Urothelium cell line (cell line): ENCODE measurements at regions not wholly inside any gene's neighbourhood (a gene's known extent, or its start where the extent isn't known, plus 50 kb on each side); places are given as distances from the start of the nearest gene placed in this dataset.
"Not testable (repeated sequence)": the region's sequence is repeated elsewhere in the genome, so short reads cannot be mapped to it uniquely, and the experiment has no call there.

Experiments
- DNase-seq: peaks from one replicate; pipeline ENCODE4 v3.0.0; 2011; ENCODE audit warnings: low spot score, mixed read lengths
- FAIRE-seq: peaks from 2 replicates; lab custom pipeline; 2011; peaks lifted over from hg19 to GRCh38; lab: Jason Lieb, UNC

DNA sequence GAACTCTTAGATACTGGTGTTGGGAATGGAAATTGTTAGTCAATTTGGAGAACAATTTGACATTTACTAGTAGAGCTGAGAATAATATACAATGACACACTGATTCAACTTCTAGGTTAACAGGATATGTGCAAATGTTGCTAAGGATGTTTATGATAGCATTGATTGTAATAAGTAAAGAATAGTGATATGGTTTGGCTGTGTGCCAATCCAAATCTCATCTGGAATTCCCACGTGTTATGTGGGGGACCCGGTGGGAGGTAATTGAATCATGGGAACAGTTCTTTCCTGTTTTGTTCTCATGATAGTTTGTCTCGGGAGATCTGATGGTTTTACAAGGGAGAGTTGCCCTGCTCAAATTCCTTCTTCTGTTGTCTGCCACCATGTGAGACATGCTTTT is 302.4 kb upstream of the TMPRSS15 start:
- no peak for DNase-seq
- FAIRE-seq, result no peak

DNA sequence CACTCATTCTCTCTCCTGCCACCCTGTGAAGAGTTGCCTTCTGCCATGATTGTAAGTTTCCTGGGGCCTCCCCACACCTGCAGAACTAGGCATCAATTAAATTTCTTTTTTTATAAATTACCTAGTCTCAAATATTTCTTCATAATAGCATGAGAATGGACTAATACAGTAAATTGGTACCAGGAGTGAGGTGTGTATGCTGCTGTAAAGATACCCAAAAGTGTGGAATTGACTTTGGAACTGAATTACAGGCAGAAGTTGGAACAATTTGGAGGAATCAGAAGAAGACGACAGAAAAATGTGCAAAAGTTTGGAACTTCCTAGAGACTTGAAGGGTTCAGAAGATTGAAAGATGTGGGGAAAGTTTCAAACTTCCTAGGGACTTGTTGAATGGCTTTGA is 308.1 kb upstream of the TMPRSS15 start:
- DNase-seq (no peak), FAIRE-seq (no peak)

DNA sequence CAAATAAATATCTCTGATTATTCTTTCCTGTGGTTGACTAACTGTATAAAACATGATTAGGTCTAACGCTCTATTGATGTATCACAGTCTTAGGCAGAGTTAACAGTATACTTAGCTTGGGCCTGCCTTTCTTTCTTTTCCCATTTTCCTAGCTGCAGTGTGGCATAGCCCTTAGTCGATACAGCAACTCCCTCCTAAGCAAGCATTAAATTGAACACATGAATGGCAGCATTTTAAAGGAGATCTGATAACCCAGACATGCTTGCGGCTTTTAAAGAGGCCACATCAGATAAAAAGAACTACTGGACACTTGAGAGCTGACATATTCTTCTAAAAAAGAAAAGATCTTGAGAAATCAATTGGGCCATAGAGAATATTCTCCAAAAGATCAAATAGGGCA is 312.0 kb upstream of the TMPRSS15 start:
- DNase-seq (no peak), FAIRE-seq (no peak)

DNA sequence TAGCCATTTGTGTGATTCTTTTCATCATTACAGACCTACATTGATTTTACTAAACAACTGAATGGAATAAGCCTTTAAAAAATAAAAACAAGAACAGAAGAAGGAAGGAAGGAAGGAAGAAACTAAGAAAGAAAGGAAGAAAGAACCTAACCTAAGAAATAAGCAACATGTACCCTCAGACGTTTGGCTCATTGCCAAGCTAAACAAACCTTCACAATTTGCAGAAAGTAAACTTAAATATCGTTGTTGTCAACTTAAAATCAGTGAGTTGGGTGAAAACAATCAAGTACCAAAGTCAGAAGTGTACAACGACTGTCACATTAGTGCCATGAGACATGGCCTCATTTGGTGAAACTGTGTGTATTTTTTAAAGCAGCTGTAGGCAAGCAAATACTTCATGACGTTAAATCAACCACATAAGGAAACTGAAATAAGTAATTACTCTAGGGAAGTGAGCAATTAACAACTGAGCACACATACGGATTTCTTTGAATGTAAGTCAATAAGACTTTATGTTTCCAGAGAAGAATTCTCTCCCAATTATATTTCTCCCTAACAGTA is 313.1 kb upstream of the TMPRSS15 start:
- no peak for DNase-seq
- no peak for FAIRE-seq

DNA sequence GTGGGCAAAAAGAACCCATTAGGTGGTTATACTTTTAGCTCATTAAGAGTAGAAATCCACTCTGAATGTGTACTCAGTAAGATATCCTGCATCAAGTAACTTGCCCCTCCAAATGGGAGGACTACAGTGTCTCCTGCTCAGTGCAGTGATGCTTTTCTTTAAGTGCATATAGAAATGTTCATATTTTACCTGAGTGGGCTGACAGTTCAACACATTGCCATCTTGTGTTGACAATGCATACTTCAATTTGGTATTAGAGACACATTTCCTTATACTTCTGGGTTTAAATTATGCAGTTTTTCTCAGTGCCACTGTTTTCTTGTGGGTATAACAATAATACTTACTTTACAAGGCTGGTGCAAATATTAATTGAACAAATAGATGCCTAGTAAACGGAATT is 318.6 kb upstream of the TMPRSS15 start:
- no peak for DNase-seq
- FAIRE-seq, result no peak

DNA sequence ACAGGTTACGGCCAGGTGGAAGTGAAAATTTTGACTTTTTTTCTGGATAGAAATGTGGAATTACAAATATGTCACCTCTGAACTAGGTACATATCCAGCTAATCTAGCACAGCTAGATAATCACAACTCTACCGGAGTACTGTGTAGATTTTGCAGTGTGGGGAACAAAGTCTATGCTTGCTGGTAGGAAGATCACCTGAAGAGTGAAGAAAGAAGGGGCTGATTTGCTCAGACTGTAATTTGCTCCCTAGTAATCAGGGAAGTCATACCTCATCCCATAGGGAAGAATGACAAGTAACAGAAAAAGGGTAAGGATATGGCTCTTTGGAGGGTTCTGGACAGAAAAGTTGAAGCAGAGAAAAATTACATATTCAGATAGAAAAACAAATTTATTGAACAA is 319.6 kb upstream of the TMPRSS15 start:
- DNase-seq (no peak), FAIRE-seq (no peak)

DNA sequence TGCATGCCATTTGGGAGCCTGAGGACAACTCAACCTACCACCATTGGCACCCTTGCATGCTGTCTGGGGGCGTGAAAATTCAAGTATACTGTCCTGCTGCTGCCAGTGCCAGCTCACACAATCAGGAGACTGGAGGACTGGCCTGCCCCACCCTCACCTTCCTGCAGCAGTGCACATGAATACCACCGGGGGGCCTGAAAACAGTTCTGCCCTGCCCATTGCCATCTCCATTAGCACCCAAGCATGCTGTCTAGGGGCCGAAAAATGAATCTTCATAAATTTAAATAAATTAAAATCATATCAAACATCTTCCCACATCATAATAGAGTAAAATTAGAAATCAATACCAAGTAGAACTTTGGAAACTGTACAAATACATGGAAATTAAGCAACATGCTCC is 322.1 kb upstream of the TMPRSS15 start:
- FAIRE-seq, result no peak
- no peak for DNase-seq

DNA sequence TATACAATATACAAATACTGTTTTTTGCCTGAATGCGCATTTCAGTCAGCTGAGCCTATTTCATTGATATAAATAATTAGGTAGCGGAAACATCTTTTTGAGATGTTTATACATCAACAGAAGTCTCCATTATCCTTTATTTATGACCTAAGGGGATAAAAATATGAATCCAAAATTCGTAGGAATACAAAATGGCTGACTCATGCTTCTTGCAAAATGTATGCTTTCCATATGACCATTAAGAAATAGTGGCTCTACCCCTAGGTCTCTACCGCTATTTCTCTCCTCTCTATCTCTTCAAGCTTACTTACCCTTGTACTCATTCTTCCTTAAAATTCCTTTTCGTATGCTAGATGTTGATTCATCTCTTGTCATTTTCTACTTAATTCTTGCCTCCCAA is 338.4 kb upstream of the TMPRSS15 start:
- no peak for DNase-seq
- no peak for FAIRE-seq

DNA sequence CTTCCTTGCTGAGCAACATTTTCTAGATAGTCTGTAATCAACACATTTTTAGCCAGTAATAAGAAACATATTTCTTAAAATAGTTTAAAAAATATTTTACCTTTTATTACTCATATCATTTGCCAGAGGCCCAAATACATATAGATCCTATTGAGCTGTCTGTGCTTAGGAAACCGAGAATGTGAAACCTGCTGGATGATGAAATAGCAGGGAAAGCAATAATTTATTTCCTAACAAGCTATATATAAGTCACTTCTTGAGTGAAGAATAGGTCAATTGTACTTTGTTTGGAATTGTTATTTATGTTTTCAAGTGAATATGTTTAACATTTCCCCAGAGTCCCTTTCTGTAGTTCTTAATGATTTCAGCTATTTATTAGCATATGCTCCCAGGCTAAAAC is 339.9 kb upstream of the TMPRSS15 start:
- no peak for DNase-seq
- no peak for FAIRE-seq

DNA sequence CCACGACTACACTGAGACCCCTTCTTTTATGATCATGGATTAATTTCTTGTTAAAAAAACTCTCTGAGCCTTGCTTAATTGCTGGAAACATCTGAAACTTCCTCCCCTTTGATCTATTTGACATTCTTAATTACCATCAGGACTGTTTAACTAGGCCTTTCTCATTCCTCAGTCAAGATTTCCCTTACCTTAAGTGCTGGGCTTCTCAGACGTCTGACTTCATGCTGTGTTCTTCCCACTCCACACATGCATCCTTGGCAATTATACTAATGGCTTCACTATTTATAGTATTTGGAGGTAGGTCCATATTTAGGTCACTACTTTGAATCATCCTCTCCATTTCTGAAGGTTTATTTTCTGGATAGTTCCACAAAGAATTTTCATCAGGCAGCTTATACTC is 341.3 kb upstream of the TMPRSS15 start:
- FAIRE-seq, result no peak
- DNase-seq, result no peak

DNA sequence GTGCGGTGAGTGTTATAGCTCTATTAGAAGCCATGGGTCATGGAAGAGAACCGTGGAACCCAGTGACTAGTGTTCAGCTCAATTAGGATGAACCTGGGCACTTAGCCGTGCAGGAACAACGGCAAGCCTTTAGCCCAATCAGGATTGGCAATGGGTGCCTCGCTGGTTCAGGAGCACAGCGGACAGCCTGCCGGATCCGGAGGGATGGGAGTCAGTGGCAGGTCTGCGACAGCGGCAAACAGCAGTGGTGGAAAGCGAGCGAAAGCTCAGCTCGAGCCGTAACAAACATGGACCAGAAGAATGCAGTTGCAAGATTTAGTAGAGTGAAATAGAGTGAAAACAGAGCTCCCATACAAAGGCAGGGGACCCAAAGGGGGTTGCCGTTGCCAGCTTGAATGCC is 349.3 kb upstream of the TMPRSS15 start:
- not testable (repeated sequence) for FAIRE-seq

DNA sequence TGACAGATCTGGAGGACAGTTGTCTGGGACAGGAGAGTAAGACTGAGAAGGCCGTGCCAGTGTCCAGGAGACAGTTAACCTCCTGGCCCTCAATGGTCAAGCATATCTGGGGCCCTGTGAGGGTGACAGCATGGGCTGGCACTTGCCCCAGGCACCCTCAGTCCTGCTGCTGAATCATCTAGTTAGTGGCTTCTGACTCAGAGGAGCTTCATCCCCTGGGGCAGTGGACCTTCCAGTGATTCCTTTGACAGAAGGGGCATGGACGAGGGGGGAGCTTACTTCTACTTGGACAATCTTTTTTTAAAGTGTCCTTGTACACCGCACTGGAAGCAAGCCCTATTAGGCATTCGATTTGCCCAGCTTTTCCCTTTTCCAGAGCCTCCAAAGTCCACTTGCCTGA is 352.7 kb upstream of the TMPRSS15 start:
- DNase-seq, FAIRE-seq: not testable (repeated sequence)

More for the DNA sequence above, 349.3 kb upstream of the TMPRSS15 start:
- not testable (repeated sequence) for DNase-seq

DNA sequence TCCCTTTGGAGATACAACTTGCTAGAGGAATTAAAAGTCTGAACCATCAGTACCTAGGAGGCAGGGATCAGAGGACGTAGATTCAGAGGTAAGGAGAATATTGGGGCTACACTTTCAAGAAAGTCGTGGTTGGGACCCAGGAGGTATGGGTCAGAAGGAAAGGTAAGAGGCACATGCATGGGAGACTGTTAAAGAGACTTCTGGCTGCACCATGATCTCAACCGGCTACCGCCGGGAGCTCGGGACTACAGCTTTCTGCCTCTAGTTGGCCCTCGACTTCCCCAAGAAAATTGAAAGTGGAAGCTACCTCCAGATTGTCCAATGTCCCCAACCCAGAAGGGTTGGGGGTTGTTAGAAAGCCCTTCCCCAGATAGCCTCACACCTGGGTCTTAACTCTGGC is 355.7 kb upstream of the TMPRSS15 start:
- DNase-seq, result no peak
- FAIRE-seq, result no peak

DNA sequence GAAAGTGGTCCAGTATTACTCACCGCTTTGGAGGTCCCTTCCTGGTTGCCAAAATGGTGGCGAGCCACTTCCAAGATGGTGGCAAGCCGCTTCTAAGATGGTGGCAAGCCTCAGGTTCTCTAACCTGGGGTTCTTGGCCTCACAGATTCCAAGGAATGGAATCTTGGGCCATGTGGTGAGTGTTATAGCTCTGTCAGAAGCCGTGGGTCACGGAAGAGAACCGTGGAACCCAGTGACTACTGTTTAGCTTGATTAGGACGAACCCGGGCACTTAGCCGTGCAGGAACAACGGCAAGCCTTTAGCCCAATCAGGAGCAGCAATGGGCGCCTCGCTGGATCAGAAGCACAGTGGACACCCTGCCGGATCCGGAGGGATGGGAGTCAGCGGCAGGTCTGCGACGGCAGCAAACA is 356.2 kb upstream of the TMPRSS15 start:
- FAIRE-seq (no peak), DNase-seq (no peak)

DNA sequence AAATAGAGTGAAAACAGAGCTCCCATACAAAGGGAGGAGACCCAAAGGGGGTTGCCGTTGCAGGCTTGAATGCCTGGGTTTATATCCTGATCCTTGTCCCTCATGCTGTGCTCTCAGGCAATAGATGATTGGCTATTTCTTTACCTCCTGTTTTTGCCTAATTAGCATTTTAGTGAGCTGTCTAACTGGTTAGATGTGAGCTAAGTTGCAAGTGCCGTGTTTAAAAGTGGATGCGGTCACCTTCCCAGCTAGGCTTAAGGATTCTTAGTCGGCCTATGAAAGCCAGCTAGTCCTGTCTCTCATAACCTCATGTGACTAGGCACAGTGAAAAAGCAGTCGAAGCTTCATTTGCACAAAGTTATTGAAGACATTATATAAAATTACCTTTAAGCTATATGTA is 356.7 kb upstream of the TMPRSS15 start:
- FAIRE-seq (no peak), DNase-seq (no peak)

DNA sequence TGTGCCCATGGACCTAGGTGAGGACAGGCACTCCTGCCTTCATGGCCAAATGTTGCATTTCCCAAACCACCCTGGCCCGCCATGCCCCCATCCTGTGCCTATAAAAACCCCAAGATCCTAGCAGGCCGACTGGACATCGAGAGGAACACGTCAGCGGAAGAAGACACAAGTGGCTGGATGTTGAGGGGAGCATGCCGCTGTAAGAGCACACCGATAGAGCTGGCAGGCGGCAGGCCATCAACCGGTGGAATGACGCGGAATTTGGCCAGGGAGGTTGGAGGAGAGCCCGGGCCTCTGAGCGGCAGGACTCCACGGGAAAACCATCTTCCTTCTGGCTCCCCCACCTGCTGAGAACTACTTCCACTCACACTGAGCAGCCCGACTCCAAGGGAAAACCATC is 361.1 kb upstream of the TMPRSS15 start:
- DNase-seq (no peak), FAIRE-seq (no peak)

DNA sequence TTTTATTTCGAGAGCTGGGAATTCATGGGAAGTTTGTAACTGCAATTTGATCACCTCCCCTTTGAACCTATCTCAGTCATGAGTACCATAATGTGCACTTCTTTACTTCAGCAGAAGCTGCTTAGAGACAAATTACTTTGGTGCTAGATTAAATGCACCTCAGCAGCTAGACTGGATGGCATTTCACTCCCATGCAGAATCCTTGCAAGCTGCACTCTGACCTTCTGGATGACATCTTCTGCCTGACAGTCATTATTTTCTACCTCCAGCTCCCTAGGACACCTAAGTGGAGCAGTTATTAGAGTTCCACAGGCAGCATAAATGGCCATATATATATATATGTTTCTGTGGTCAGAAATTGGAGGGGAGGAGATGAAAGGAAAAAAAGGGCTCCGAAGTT is 366.0 kb upstream of the TMPRSS15 start:
- no peak for DNase-seq
- no peak for FAIRE-seq

DNA sequence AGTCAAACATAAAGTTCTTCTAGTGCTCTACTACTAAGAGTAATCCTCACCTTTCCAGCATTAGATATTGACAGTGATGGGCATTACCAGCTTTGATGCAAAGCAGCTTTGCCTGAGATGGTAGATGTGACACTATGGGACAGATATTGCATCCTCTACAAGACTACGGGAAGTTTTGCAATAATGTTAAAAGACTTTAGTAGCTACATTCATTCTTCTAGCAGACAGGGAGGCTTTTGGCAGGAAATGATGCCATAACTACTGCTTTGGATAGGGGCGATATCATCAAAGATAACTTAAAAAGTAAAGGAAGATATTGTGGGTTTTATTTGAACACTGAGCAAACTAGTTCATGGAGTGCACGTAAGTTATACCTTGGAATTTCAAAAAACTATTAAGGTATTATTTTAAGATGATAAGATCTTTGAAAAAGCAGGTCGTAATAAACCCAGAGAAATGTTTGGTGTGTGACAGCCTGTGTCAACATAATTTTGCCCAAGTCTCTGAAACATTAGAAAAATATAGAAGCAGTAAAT is 368.3 kb upstream of the TMPRSS15 start:
- FAIRE-seq, result no peak
- DNase-seq, result no peak

DNA sequence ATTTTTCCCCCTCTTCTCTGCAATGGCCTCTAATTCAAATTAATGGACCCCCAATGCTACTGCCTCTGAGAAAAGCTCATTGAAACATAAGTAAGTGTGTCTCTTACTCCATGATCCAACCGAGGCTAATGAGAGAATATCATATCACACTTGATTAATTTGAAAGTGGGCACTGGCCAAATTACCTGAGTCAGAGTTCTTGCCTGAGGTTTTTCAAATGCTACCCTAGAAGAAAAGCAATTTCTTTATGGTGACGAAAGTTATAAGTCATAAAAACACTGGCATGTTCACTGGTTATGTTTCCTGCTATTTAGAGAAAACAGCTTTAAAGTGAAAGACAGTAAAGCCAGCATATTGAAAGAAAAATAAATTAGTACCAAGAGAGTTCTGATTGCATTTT is 368.8 kb upstream of the TMPRSS15 start:
- no peak for FAIRE-seq
- no peak for DNase-seq

DNA sequence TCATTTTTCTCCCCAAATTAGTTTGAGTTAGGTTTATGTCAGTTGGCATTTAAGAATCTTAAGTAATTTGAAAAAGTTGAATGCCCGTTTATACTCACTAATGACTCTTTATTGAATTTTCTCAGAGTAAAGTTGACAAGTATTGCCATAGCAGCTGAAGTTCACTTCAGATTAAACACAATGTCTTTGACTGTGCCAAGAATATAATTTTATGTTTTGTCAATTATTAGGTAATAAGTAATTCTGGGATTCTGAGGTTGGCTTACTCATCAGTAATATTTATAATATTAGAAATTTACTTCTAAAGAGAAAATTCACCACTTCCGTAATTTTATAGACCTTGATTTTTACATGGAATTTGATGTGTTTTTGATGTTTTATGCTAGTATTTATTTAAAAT is 369.3 kb upstream of the TMPRSS15 start:
- DNase-seq, result no peak
- FAIRE-seq, result no peak

DNA sequence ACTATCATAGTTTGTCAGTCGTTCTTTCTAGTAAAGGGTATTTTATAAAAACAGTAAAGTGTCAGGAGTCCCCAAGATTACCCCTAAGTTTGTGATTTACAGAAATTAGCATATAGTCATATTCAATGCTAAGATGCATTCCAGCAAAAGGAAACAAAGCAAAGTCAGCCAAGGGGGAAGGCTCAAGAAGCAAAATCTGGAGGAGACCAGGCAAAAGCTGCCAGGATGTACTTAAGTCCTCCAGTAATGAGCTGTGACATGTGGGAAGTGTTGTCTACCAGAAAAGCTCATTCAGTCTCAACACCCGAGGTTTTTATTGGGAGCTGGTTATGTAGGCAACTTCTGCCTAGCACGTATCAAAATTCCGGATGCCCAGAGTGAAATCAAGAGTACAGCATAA is 373.4 kb upstream of the TMPRSS15 start:
- FAIRE-seq (no peak), DNase-seq (no peak)

DNA sequence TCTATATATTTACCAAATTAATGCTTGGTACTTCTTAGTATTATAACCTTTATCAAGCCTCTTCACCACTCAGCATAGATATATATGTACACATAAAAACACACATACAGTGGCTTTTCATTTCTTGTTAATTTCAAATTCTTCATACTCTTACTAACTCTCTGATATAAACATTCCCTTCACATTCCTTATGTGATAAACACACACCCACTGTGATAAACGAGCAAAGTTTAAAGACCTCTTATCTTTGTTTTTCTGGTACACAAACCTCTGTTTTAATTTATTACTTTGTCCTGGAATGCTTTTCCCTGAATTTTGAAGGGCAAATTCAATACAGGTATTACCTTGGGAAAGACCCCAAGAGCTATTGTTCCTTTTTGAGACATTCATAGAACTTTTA is 379.1 kb upstream of the TMPRSS15 start:
- DNase-seq (no peak), FAIRE-seq (no peak)

DNA sequence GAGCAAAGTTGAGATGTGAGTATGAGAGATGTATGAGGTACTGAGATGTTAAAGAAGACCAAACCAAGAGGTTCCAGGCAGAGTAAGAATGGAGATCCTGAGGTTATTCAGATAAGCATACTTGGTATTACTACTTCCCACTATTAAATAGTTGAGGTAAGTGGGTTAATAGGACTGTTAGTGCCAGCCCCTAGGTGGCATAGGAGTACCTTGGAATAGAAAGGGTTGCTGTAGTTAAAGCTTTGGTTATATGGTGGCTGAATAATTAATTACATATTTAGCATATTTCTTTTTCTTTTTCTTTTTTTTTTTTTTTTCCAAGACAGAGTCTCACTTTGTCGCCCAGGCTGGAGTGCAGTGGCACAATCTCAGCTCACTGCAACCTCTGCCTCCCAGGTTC is 397.9 kb upstream of the TMPRSS15 start:
- DNase-seq, result peak; percentile 14
- no peak for FAIRE-seq
